Endothelial cell of umbilical vein (primary cell): ENCODE measurements at regions not wholly inside any gene's neighbourhood (a gene's known extent, or its start where the extent isn't known, plus 50 kb on each side); places are given as distances from the start of the nearest gene placed in this dataset.

Experiments used
- BruUV-seq: library from RNA; stranded (reverse); fragments of 400-500 nt; replicated peaks from 2 replicates; lab custom pipeline; 2021; lab: Mats Ljungman, UMichigan
- CTCF ChIA-PET: fragments of 300-600, 350-600 bp; sonication (Branson Sonifier 250); formaldehyde crosslinking; loops from one replicate; lab custom pipeline; 2021; ENCODE audit warnings: antibody characterized with exemption, inconsistent platforms; lab: Charles Lee
- POLR2A ChIA-PET: fragments of 300-600, 350-600 bp; sonication (Branson Sonifier 250); formaldehyde crosslinking; loops from one replicate; lab custom pipeline; 2021; ENCODE audit warnings: antibody characterized with exemption, inconsistent platforms; lab: Charles Lee
- DNase-seq: peaks from one replicate; pipeline ENCODE4 v3.0.0-alpha.2; 2011; ENCODE audit warnings: low read depth, low spot score
- FAIRE-seq: peaks from 2 replicates; lab custom pipeline; 2011; peaks lifted over from hg19 to GRCh38; lab: Jason Lieb, UNC
- H2AFZ ChIP-seq: 2 replicates; pipeline ENCODE4 v1.6.0; 2012; ENCODE audit warnings: low read depth, low read length, control low read depth, inconsistent platforms
- H3K27ac ChIP-seq: 2 replicates; pipeline ENCODE4 v1.5.1; 2011; ENCODE audit warnings: low read depth, mild to moderate bottlenecking, control low read depth, low read length, moderate library complexity; ENCODE audit not compliant: insufficient read depth
- H3K27me3 ChIP-seq, 2 experiments: 2 replicates each; pipeline versions ENCODE4 v1.6.0 to v1.6.1; 2011; ENCODE audit warnings: low read length in 2 of 2, mixed read lengths in 1 of 2; ENCODE audit not compliant: control insufficient read depth in 2 of 2, insufficient read depth in 2 of 2
- H3K36me3 ChIP-seq, 2 experiments: 2 replicates in 1 of 2; 3 replicates in 1 of 2; pipeline ENCODE4 v1.5.1; 2011; ENCODE audit warnings: low read length in 2 of 2, mild to moderate bottlenecking in 1 of 2, moderate library complexity in 1 of 2; ENCODE audit not compliant: control insufficient read depth in 2 of 2, insufficient read depth in 2 of 2; ENCODE audit errors: extremely low read depth in 1 of 2
- H3K4me1 ChIP-seq: 3 replicates; pipeline ENCODE4 v1.5.1; 2011; ENCODE audit warnings: mild to moderate bottlenecking, low read length; ENCODE audit not compliant: control insufficient read depth, insufficient read depth; ENCODE audit errors: extremely low read depth
- H3K4me2 ChIP-seq: 2 replicates; pipeline ENCODE4 v1.6.1; 2011; ENCODE audit warnings: low read length, control low read depth, mixed read lengths; ENCODE audit not compliant: insufficient read depth
- H3K4me3 ChIP-seq, 3 experiments: fragments of 200-600 bp in 1 of 3; sonication (generic), shearing (Covaris generic) in 1 of 3; replicated peaks in 1 of 3; 2 replicates each; pipeline ENCODE4 v1.5.1; 2011 to 2016; ENCODE audit warnings: control low read depth in 3 of 3, low read length in 3 of 3, mild to moderate bottlenecking in 2 of 3, inconsistent platforms in 1 of 3, low read depth in 1 of 3, moderate library complexity in 1 of 3; ENCODE audit not compliant: insufficient read depth in 1 of 3
- H3K79me2 ChIP-seq: 2 replicates; pipeline ENCODE4 v1.6.0; 2012; ENCODE audit warnings: low read length, inconsistent platforms; ENCODE audit not compliant: control insufficient read depth, insufficient read depth
- H3K9ac ChIP-seq: replicated peaks from 2 replicates; pipeline ENCODE3; 2011; ENCODE audit warnings: low read length, control low read depth; ENCODE audit not compliant: insufficient read depth; ENCODE audit errors: extremely low read depth
- H3K9me1 ChIP-seq: replicated peaks from 3 replicates; pipeline ENCODE4 v1.6.0; 2011; ENCODE audit warnings: mild to moderate bottlenecking, low read length; ENCODE audit not compliant: control insufficient read depth, insufficient read depth; ENCODE audit errors: extremely low read depth
- H3K9me3 ChIP-seq: replicated peaks from 2 replicates; pipeline ENCODE4 v1.5.1; 2012; ENCODE audit warnings: low read length, inconsistent platforms; ENCODE audit not compliant: control insufficient read depth, insufficient read depth
- H4K20me1 ChIP-seq: replicated peaks from 2 replicates; pipeline ENCODE3; 2011; ENCODE audit warnings: mild to moderate bottlenecking, low read length; ENCODE audit not compliant: control insufficient read depth, insufficient read depth; ENCODE audit errors: extremely low read depth
- CTCF ChIP-seq, 2 donors: IDR thresholded peaks; 1 replicate in 1 of 2; 2 replicates in 1 of 2; pipeline ENCODE4 v1.5.1; 2011; ENCODE audit warnings: low read length in 2 of 2, mild to moderate bottlenecking in 2 of 2, moderate library complexity in 2 of 2, control low read depth in 1 of 2, inconsistent platforms in 1 of 2, low read depth in 1 of 2; ENCODE audit not compliant: insufficient read depth in 1 of 2; ENCODE audit errors: extremely low read depth in 1 of 2
- EZH2 ChIP-seq: IDR thresholded peaks from 2 replicates; pipeline ENCODE4 v1.6.1; 2012; ENCODE audit warnings: borderline replicate concordance, low read depth, mild to moderate bottlenecking, moderate library complexity, low read length, inconsistent platforms; ENCODE audit not compliant: severe bottlenecking
- FOS ChIP-seq: IDR thresholded peaks from 2 replicates; pipeline ENCODE4 v1.6.1; 2011; ENCODE audit warnings: mild to moderate bottlenecking, low read length, moderate library complexity, borderline replicate concordance; ENCODE audit not compliant: insufficient read depth
- GATA2 ChIP-seq: IDR thresholded peaks from 2 replicates; pipeline ENCODE4 v1.7.0; 2011; ENCODE audit warnings: low read depth, mild to moderate bottlenecking, moderate library complexity, mixed read lengths, low read length; ENCODE audit not compliant: insufficient read length, insufficient read depth
- JUN ChIP-seq: IDR thresholded peaks from 2 replicates; pipeline ENCODE4 v1.6.1; 2011; ENCODE audit warnings: borderline replicate concordance, low read depth; ENCODE audit not compliant: insufficient read length, insufficient read depth
- MAX ChIP-seq: IDR thresholded peaks from 2 replicates; pipeline ENCODE4 v1.6.1; 2011; ENCODE audit not compliant: insufficient read depth, insufficient read length
- MYC ChIP-seq: IDR thresholded peaks from one replicate; pipeline ENCODE4 v1.6.1; 2011; ENCODE audit warnings: mild to moderate bottlenecking, low read depth, low read length
- POLR2A ChIP-seq: IDR thresholded peaks from 2 replicates; pipeline ENCODE4 v1.6.1; 2012; ENCODE audit warnings: low read depth, mild to moderate bottlenecking, control low read depth, low read length
- POLR2AphosphoS5 ChIP-seq: IDR thresholded peaks from 2 replicates; pipeline ENCODE4 v1.6.1; 2012; ENCODE audit warnings: low read depth, mild to moderate bottlenecking, control low read depth, low read length, moderate library complexity; ENCODE audit not compliant: insufficient read depth
- dilution Hi-C: fragments of 300-500 bp; cut with MboI; formaldehyde crosslinking; loops from one replicate; pipeline ENCODE4 v1.15.0; 2019; ENCODE audit warnings: low sequenced_read_pairs; ENCODE audit not compliant: extremely low pct_ligation_motif_present
- intact Hi-C: fragments of 100-400 bp; cut with micrococcal nuclease; formaldehyde crosslinking; loops from one replicate; pipeline ENCODE4 v1.10.0; 2022

GRCh38 chr9:82091610-82092009 is 103.0 kb downstream of the SPATA31D1 start:
- no peaks in the 10 kb centered on the region for H3K36me3 ChIP-seq
- dilution Hi-C loops (no loop called here), intact Hi-C loops (no loop called here)
- ChIA-PET POLR2A (no interaction called here), CTCF (no interaction called here)
- H3K79me2 ChIP-seq: no peaks in the 10 kb centered on the region
- no peaks in the 10 kb centered on the region for H3K9me3 ChIP-seq
- no peak for FAIRE-seq
- H3K9ac ChIP-seq: no peak overlapping the region
- no peak overlapping the region for H2AFZ ChIP-seq
- no peak for DNase-seq
- no peaks in the 10 kb centered on the region for H3K4me1 ChIP-seq
- no peak for TF ChIP-seq CTCF (IDR thresholded peaks at IDR 0.05; ENCODE audit: extremely low read depth in 1 of 2, insufficient read depth in 1 of 2, low read depth in 1 of 2, low read length in 2 of 2)
- no peak for TF ChIP-seq JUN
- no peak for TF ChIP-seq MAX
- TF ChIP-seq FOS: no peak
- TF ChIP-seq POLR2A: no peak
- TF ChIP-seq MYC: no peak
- TF ChIP-seq POLR2AphosphoS5: no peak
- TF ChIP-seq GATA2: no peak
- TF ChIP-seq EZH2: no peak
- no peak overlapping the region for H3K4me2 ChIP-seq
- H3K9me1 ChIP-seq: no peaks in the 10 kb centered on the region
- H3K4me3 ChIP-seq: no peak overlapping the region
- no peaks in the 10 kb centered on the region for H3K27me3 ChIP-seq
- H4K20me1 ChIP-seq: no peaks in the 10 kb centered on the region
- BruUV-seq: no TSS peak
- no peak overlapping the region for H3K27ac ChIP-seq
